LHCN-M2 (cell line): ENCODE measurements at regions not wholly inside any gene's neighbourhood (a gene's known extent, or its start where the extent isn't known, plus 50 kb on each side); places are given as distances from the start of the nearest gene placed in this dataset.
"Not testable (repeated sequence)": the region's sequence is repeated elsewhere in the genome, so short reads cannot be mapped to it uniquely, and the experiment has no call there.

ENCODE experiments used
- DNase-seq: peaks from one replicate; pipeline ENCODE4 v3.0.0-alpha.2; 2012; ENCODE audit warnings: low read depth

- no peak for DNase-seq
Observed at GRCh38 chr2:226176283-226176984, 623.2 kb downstream of the IRS1 start.

- no peak for DNase-seq
Observed at GRCh38 chr2:226174390-226174789, 625.2 kb downstream of the IRS1 start.

- DNase-seq = no peak
Observed at GRCh38 chr2:226172939-226173338, 626.7 kb downstream of the IRS1 start.

- no peak for DNase-seq
Observed at GRCh38 chr2:226172309-226172708, 627.3 kb downstream of the IRS1 start.

- DNase-seq = no peak
Observed at GRCh38 chr2:226169751-226170581, 629.7 kb downstream of the IRS1 start.

GRCh38 chr2:226168496-226169160, 631.0 kb downstream of the IRS1 start:
- DNase-seq = no peak

GRCh38 chr2:226164512-226164911, 635.1 kb downstream of the IRS1 start:
- DNase-seq = no peak

- not testable (repeated sequence) for DNase-seq
Observed at GRCh38 chr2:226160617-226161016, 639.0 kb downstream of the IRS1 start.

- DNase-seq = no peak
Observed at GRCh38 chr2:226159875-226160479, 639.6 kb downstream of the IRS1 start.

- DNase-seq = no peak
Observed at GRCh38 chr2:226158940-226159339, 640.7 kb downstream of the IRS1 start.

- no peak for DNase-seq
Observed at GRCh38 chr2:226158229-226158628, 641.4 kb downstream of the IRS1 start.

GRCh38 chr2:226155093-226155875, 644.3 kb downstream of the IRS1 start:
- DNase-seq = no peak

- no peak for DNase-seq
Observed at GRCh38 chr2:226154610-226155009, 645.0 kb downstream of the IRS1 start.

- no peak for DNase-seq
Observed at GRCh38 chr2:226153553-226153952, 646.1 kb downstream of the IRS1 start.

- no peak for DNase-seq
Observed at GRCh38 chr2:226151157-226151556, 648.5 kb downstream of the IRS1 start.

- no peak for DNase-seq
Observed at GRCh38 chr2:226143091-226143490, 656.5 kb downstream of the IRS1 start.

- no peak for DNase-seq
Observed at GRCh38 chr2:226142463-226142862, 657.2 kb downstream of the IRS1 start.

- no peak for DNase-seq
Observed at GRCh38 chr2:226140594-226140993, 659.0 kb downstream of the IRS1 start.

- DNase-seq = no peak
Observed at GRCh38 chr2:226139759-226140158, 659.9 kb downstream of the IRS1 start.

GRCh38 chr2:226137201-226137811, 662.3 kb downstream of the IRS1 start:
- peak; percentile 56 for DNase-seq

GRCh38 chr2:226136739-226137138, 662.9 kb downstream of the IRS1 start:
- no peak for DNase-seq
